K562 (cell line): ENCODE measurements at regions not wholly inside any gene's neighbourhood (a gene's known extent, or its start where the extent isn't known, plus 50 kb on each side); places are given as distances from the start of the nearest gene placed in this dataset.

Source experiments
- ATAC-seq: fragments of 200-7000 bp; cut with Tn5 transposase; 3 replicates; pipeline ENCODE4 v1.9.1; 2020; ENCODE audit warnings: moderate library complexity
- BruUV-seq: library from RNA; stranded (reverse); fragments of 400-500 nt; replicated peaks from 2 replicates; lab custom pipeline; 2021; lab: Mats Ljungman, UMichigan
- CTCF ChIA-PET: fragments of 300-600 bp; formaldehyde crosslinking; extraction: SDS; loops from one replicate; lab custom pipeline; 2021; ENCODE audit warnings: low intra/inter-chr PET ratio; lab: Yijun Ruan, JAX
- POLR2A ChIA-PET: fragments of 300-600, 350-650 bp; sonication (Branson Sonifier 250); formaldehyde crosslinking; extraction: SDS; loops from one replicate; lab custom pipeline; 2021; ENCODE audit warnings: antibody characterized with exemption, inconsistent platforms; lab: Yijun Ruan, JAX
- DNase-seq, 4 experiments: peaks; one replicate each; pipeline versions ENCODE4 v3.0.0 to v3.0.0-alpha.2; 2011 to 2018; ENCODE audit warnings: low spot score in 3 of 4, mixed read lengths in 3 of 4; ENCODE audit errors: extremely low read depth in 1 of 4
- FAIRE-seq: peaks from 2 replicates; lab custom pipeline; 2011; peaks lifted over from hg19 to GRCh38; lab: Jason Lieb, UNC
- H2AFZ ChIP-seq: 2 replicates; pipeline ENCODE4 v1.6.0; 2011; ENCODE audit warnings: low read depth, low read length, control low read depth, inconsistent platforms
- H3K27ac ChIP-seq: fragments of 200-600 bp; 3 replicates; pipeline ENCODE4 v1.8.0; 2011; ENCODE audit warnings: low read depth, mild to moderate bottlenecking, control low read depth, inconsistent platforms, low read length, moderate library complexity, mixed read lengths; ENCODE audit errors: extremely low read depth
- H3K27me3 ChIP-seq, 2 experiments: fragments of 300-600 bp in 1 of 2; 2 replicates in 1 of 2; 3 replicates in 1 of 2; pipeline versions ENCODE4 v1.6.0 to v1.8.0; 2011; ENCODE audit warnings: inconsistent platforms in 2 of 2, low read length in 2 of 2, mild to moderate bottlenecking in 1 of 2, mixed read lengths in 1 of 2, moderate library complexity in 1 of 2; ENCODE audit not compliant: control insufficient read depth in 2 of 2, insufficient read depth in 2 of 2
- H3K36me3 ChIP-seq: fragments of 300-600 bp; 3 replicates; pipeline ENCODE4 v1.8.0; 2011; ENCODE audit warnings: mild to moderate bottlenecking, low read length, inconsistent platforms; ENCODE audit not compliant: control insufficient read depth, insufficient read depth
- H3K4me1 ChIP-seq, 2 experiments: fragments of 200-600 bp in 1 of 2; replicated peaks in 1 of 2; 2 replicates in 1 of 2; 3 replicates in 1 of 2; pipeline versions ENCODE4 v1.5.1 to v1.8.0; 2011; ENCODE audit warnings: inconsistent platforms in 2 of 2, low read length in 2 of 2, mild to moderate bottlenecking in 1 of 2, mixed read lengths in 1 of 2, moderate library complexity in 1 of 2; ENCODE audit not compliant: control insufficient read depth in 2 of 2, insufficient read depth in 2 of 2
- H3K4me2 ChIP-seq: 2 replicates; pipeline ENCODE4 v1.6.1; 2011; ENCODE audit warnings: low read length, control low read depth, inconsistent platforms, mixed read lengths; ENCODE audit not compliant: insufficient read depth
- H3K4me3 ChIP-seq: fragments of 200-600 bp; sonication (generic), shearing (Covaris generic); 2 replicates; pipeline ENCODE4 v1.5.1; 2016; ENCODE audit warnings: control low read depth, inconsistent platforms
- H3K79me2 ChIP-seq: fragments of 200-600 bp; 3 replicates; pipeline ENCODE4 v1.8.0; 2011; ENCODE audit warnings: low read length, inconsistent platforms; ENCODE audit not compliant: control insufficient read depth, insufficient read depth
- H3K9ac ChIP-seq, 2 experiments: 2 replicates each; pipeline versions ENCODE4 v1.6.0 to v1.6.1; 2011; ENCODE audit warnings: low read depth in 2 of 2, low read length in 2 of 2, control low read depth in 1 of 2, inconsistent platforms in 1 of 2, mild to moderate bottlenecking in 1 of 2, mixed read lengths in 1 of 2; ENCODE audit not compliant: insufficient read depth in 1 of 2
- H3K9me1 ChIP-seq: one replicate; pipeline ENCODE4 v1.6.0; 2011; ENCODE audit warnings: inconsistent platforms, mild to moderate bottlenecking, low read length, moderate library complexity; ENCODE audit not compliant: control insufficient read depth, insufficient read depth
- H3K9me3 ChIP-seq: replicated peaks from 2 replicates; pipeline ENCODE4 v1.5.1; 2011; ENCODE audit warnings: low read depth, low read length, inconsistent platforms; ENCODE audit not compliant: control insufficient read depth, insufficient read depth
- H4K20me1 ChIP-seq: replicated peaks from 2 replicates; pipeline ENCODE4 v1.6.1; 2011; ENCODE audit warnings: low read length, inconsistent platforms, mixed read lengths; ENCODE audit not compliant: control insufficient read depth, insufficient read depth
- SAP30 ChIP-seq: fragments of 200-600 bp; sonication (generic); IDR thresholded peaks from 2 replicates; pipeline ENCODE4 v1.6.1; 2012; ENCODE audit warnings: borderline replicate concordance, low read depth, mild to moderate bottlenecking, moderate library complexity, low read length, control low read depth, inconsistent platforms; ENCODE audit not compliant: insufficient read depth, poor library complexity, severe bottlenecking
- TRIM28 ChIP-seq: fragments of 450-650 bp; IDR thresholded peaks from 2 replicates; pipeline ENCODE4 v1.6.1; 2017
- ZNF121 ChIP-seq: sonication (generic); formaldehyde crosslinking; conservative IDR thresholded peaks from 2 replicates; pipeline ENCODE4 v1.8.0; 2022; ENCODE audit warnings: missing genetic modification reagents
- WGBS: fragments of 100-300 bp; shearing (Covaris generic); methylation state at CpG from one replicate; pipeline ENCODE4 v1.1.6; 2016; ENCODE audit warnings: low coverage, mixed read lengths; ENCODE audit not compliant: insufficient coverage; ENCODE audit errors: missing lambda C conversion rate; 5-methylcytosine and 5-hydroxymethylcytosine counted together
- in situ Hi-C: fragments of 300-500 bp; cut with MboI; formaldehyde crosslinking; loops from 4 replicates; pipeline ENCODE4 v1.15.0; 2018; ENCODE audit warnings: inconsistent platforms, mixed read lengths
- intact Hi-C: fragments of 100-400 bp; cut with micrococcal nuclease; formaldehyde crosslinking; loops from 2 replicates; pipeline ENCODE4 v1.14.2; 2022
- TF ChIP-seq, protein P1 (sequence below), 2 experiments: fragments of 450-650 bp; conservative IDR thresholded peaks; 2 replicates each; pipeline ENCODE4 v1.6.1; 2017; ENCODE audit warnings: mild to moderate bottlenecking in 2 of 2, moderate library complexity in 2 of 2

DNA sequence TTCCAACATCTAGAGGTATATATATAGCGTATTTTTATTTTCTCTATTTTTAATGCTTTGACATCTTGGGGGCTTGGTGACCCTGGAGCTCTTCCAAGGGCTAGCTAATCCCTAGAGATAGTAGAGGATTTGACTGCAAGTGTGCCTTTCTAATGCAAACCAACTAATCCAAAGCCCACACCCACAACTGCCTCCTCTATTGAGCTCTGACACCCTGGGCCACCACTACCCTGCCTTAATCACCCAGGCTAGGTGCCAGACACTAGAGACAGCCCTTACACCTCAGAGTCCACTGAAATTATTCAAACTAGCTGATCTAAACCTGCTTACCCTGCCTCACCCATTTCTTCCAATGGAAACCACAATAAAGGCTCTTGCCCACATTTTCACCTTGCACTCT, 69.6 kb upstream of the ATXN3L start:
- FAIRE-seq (no peak), DNase-seq (no peak), ATAC-seq (no peak)
- Histone ChIP-seq H3K4me1 (no peaks in the 10 kb centered on the region), H3K79me2 (no peaks in the 10 kb centered on the region), H3K9me1 (no peaks in the 10 kb centered on the region), H3K36me3 (no peaks in the 10 kb centered on the region), H3K9ac (no peak overlapping the region), H3K9me3 (no peaks in the 10 kb centered on the region), H3K4me3 (no peak overlapping the region), H2AFZ (no peak overlapping the region), H3K4me2 (no peak overlapping the region), H3K27me3 (no peaks in the 10 kb centered on the region), H4K20me1 (no peaks in the 10 kb centered on the region), H3K27ac (no peak overlapping the region)
- WGBS, result 88% methylated on average over 1 of the region's 1 CpG
- in situ Hi-C loops, result no loop called here
- intact Hi-C loops, result no loop called here
- ChIA-PET POLR2A (interaction anchor here (0.7 kb wide), 1 partner anchor 66 kb away, joined by 3 read pairs; no protein-coding TSS in a partner anchor), CTCF (no interaction called here)
- BruUV-seq, result no TSS peak
- TF ChIP-seq, protein P1, sequence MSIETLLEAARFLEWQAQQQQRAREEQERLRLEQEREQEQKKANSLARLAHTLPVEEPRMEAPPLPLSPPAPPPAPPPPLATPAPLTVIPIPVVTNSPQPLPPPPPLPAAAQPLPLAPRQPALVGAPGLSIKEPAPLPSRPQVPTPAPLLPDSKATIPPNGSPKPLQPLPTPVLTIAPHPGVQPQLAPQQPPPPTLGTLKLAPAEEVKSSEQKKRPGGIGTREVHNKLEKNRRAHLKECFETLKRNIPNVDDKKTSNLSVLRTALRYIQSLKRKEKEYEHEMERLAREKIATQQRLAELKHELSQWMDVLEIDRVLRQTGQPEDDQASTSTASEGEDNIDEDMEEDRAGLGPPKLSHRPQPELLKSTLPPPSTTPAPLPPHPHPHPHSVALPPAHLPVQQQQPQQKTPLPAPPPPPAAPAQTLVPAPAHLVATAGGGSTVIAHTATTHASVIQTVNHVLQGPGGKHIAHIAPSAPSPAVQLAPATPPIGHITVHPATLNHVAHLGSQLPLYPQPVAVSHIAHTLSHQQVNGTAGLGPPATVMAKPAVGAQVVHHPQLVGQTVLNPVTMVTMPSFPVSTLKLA (conservative IDR thresholded peaks at IDR 0.05), result no peak
- TF ChIP-seq SAP30 (no peak), ZNF121 (CRISPR knock-in tag) (no peak), TRIM28 (no peak)
